Activated CD8-positive, alpha-beta memory T cell treated with anti-CD3 and anti-CD28 coated beads, Interleukin-2, amount 10 ng/mL, durations not matched to agents 7 days and 5 days (primary cell): ENCODE measurements at regions not wholly inside any gene's neighbourhood (a gene's known extent, or its start where the extent isn't known, plus 50 kb on each side); places are given as distances from the start of the nearest gene placed in this dataset.

Source experiments
- ATAC-seq: fragments of 150-1000 bp; cut with Tn5 transposase; one replicate; pipeline ENCODE4 v1.10.0; 2021; ENCODE audit warnings: moderate library complexity
- CTCF ChIA-PET: fragments of 350-600 bp; sonication (Branson Sonifier 250); formaldehyde crosslinking; loops from one replicate; lab custom pipeline; 2021; ENCODE audit warnings: antibody characterized with exemption; lab: Charles Lee
- DNase-seq: peaks from one replicate; pipeline ENCODE4 v3.0.0-alpha.2; 2020
- H3K27ac Mint-ChIP-seq: one replicate; pipeline ENCODE4 v1.8.0; 2021; ENCODE audit warnings: mild to moderate bottlenecking, mixed read lengths
- H3K27me3 Mint-ChIP-seq: one replicate; pipeline ENCODE4 v1.8.0; 2021; ENCODE audit warnings: mixed read lengths
- H3K36me3 Mint-ChIP-seq: one replicate; pipeline ENCODE4 v1.8.0; 2021; ENCODE audit warnings: mild to moderate bottlenecking, mixed read lengths
- H3K4me1 Mint-ChIP-seq: one replicate; pipeline ENCODE4 v1.8.0; 2021; ENCODE audit warnings: mixed read lengths
- H3K4me3 Mint-ChIP-seq: one replicate; pipeline ENCODE4 v1.8.0; 2021; ENCODE audit warnings: mild to moderate bottlenecking, moderate library complexity, mixed read lengths
- H3K9me3 Mint-ChIP-seq: one replicate; pipeline ENCODE4 v1.8.0; 2022; ENCODE audit warnings: low read depth, mixed read lengths

- CTCF ChIA-PET: interaction anchor here (1.6 kb wide), 1 partner anchor 32 kb away, joined by 3 read pairs; no protein-coding TSS in a partner anchor
- Mint-ChIP-seq H3K4me3 (no peak overlapping the region), H3K27ac (no peak overlapping the region), H3K27me3 (peaks cover 7% of the 10 kb centered on the region), H3K9me3 (no peaks in the 10 kb centered on the region), H3K4me1 (no peaks in the 10 kb centered on the region), H3K36me3 (no peaks in the 10 kb centered on the region)
- ATAC-seq (no peak), DNase-seq (no peak)
These were observed 130.8 kb downstream of the ZNF621 start for GRCh38 chr3:40655551-40655950.

GRCh38 chr3:40657623-40658022 is 132.9 kb downstream of the ZNF621 start:
- H3K36me3 Mint-ChIP-seq: no peaks in the 10 kb centered on the region
- no peak for ATAC-seq
- no peak overlapping the region for H3K27ac Mint-ChIP-seq
- H3K9me3 Mint-ChIP-seq: no peaks in the 10 kb centered on the region
- CTCF ChIA-PET: no interaction called here
- no peak for DNase-seq
- peaks cover 15% of the 10 kb centered on the region for H3K27me3 Mint-ChIP-seq
- H3K4me3 Mint-ChIP-seq: no peak overlapping the region
- no peaks in the 10 kb centered on the region for H3K4me1 Mint-ChIP-seq

- Mint-ChIP-seq H3K4me3 (no peak overlapping the region), H3K27me3 (peaks cover 18% of the 10 kb centered on the region), H3K9me3 (no peaks in the 10 kb centered on the region), H3K36me3 (no peaks in the 10 kb centered on the region), H3K27ac (no peak overlapping the region), H3K4me1 (no peaks in the 10 kb centered on the region)
- no peak for DNase-seq
- CTCF ChIA-PET: no interaction called here
- no peak for ATAC-seq
These were observed 133.5 kb downstream of the ZNF621 start for GRCh38 chr3:40658305-40658704.

GRCh38 chr3:40660554-40660953 is 135.8 kb downstream of the ZNF621 start:
- H3K4me3 Mint-ChIP-seq: no peak overlapping the region
- H3K27ac Mint-ChIP-seq: no peak overlapping the region
- no peak for ATAC-seq
- no peak for DNase-seq
- no peaks in the 10 kb centered on the region for H3K4me1 Mint-ChIP-seq
- H3K36me3 Mint-ChIP-seq: no peaks in the 10 kb centered on the region
- no peaks in the 10 kb centered on the region for H3K9me3 Mint-ChIP-seq
- H3K27me3 Mint-ChIP-seq: peaks cover 28% of the 10 kb centered on the region
- CTCF ChIA-PET: no interaction called here

GRCh38 chr3:40661284-40661683 is 136.5 kb downstream of the ZNF621 start:
- DNase-seq (no peak), ATAC-seq (no peak)
- no peak overlapping the region for H3K27ac Mint-ChIP-seq
- no peaks in the 10 kb centered on the region for H3K36me3 Mint-ChIP-seq
- H3K4me3 Mint-ChIP-seq: no peak overlapping the region
- no peaks in the 10 kb centered on the region for H3K9me3 Mint-ChIP-seq
- CTCF ChIA-PET: no interaction called here
- no peaks in the 10 kb centered on the region for H3K4me1 Mint-ChIP-seq
- peaks cover 32% of the 10 kb centered on the region for H3K27me3 Mint-ChIP-seq

- no peaks in the 10 kb centered on the region for H3K4me1 Mint-ChIP-seq
- ATAC-seq: no peak
- peaks cover 27% of the 10 kb centered on the region for H3K27me3 Mint-ChIP-seq
- no peak overlapping the region for H3K4me3 Mint-ChIP-seq
- DNase-seq: no peak
- CTCF ChIA-PET: no interaction called here
- H3K36me3 Mint-ChIP-seq: no peaks in the 10 kb centered on the region
- H3K9me3 Mint-ChIP-seq: no peaks in the 10 kb centered on the region
- no peak overlapping the region for H3K27ac Mint-ChIP-seq
These were observed 138.5 kb downstream of the ZNF621 start for GRCh38 chr3:40663280-40663679.

- CTCF ChIA-PET: no interaction called here
- no peak for DNase-seq
These were observed 144.4 kb downstream of the ZNF621 start for GRCh38 chr3:40669176-40669575.

GRCh38 chr3:40672861-40673260 is 148.1 kb downstream of the ZNF621 start:
- Mint-ChIP-seq H3K4me1 (no peaks in the 10 kb centered on the region), H3K9me3 (no peaks in the 10 kb centered on the region), H3K36me3 (no peaks in the 10 kb centered on the region), H3K27me3 (peaks cover 32% of the 10 kb centered on the region), H3K4me3 (no peak overlapping the region), H3K27ac (no peak overlapping the region)
- ATAC-seq (no peak), DNase-seq (no peak)
- CTCF ChIA-PET: no interaction called here

More at GRCh38 chr3:40669176-40669575, 144.4 kb downstream of the ZNF621 start:
- no peak overlapping the region for H3K27ac Mint-ChIP-seq
- no peak overlapping the region for H3K4me3 Mint-ChIP-seq
- no peaks in the 10 kb centered on the region for H3K4me1 Mint-ChIP-seq
- peaks cover 25% of the 10 kb centered on the region for H3K27me3 Mint-ChIP-seq
- no peak for ATAC-seq
- H3K9me3 Mint-ChIP-seq: no peaks in the 10 kb centered on the region
- H3K36me3 Mint-ChIP-seq: no peaks in the 10 kb centered on the region

GRCh38 chr3:40677321-40677720 is 152.6 kb downstream of the ZNF621 start:
- Mint-ChIP-seq H3K27ac (no peak overlapping the region), H3K9me3 (no peaks in the 10 kb centered on the region), H3K4me3 (no peak overlapping the region), H3K36me3 (no peaks in the 10 kb centered on the region), H3K27me3 (peaks cover 34% of the 10 kb centered on the region), H3K4me1 (no peaks in the 10 kb centered on the region)
- no peak for ATAC-seq
- CTCF ChIA-PET: no interaction called here
- DNase-seq: no peak

GRCh38 chr3:40677749-40678148 is 153.0 kb downstream of the ZNF621 start:
- DNase-seq (no peak), ATAC-seq (no peak)
- no peak overlapping the region for H3K4me3 Mint-ChIP-seq
- no peaks in the 10 kb centered on the region for H3K4me1 Mint-ChIP-seq
- CTCF ChIA-PET: no interaction called here
- H3K27ac Mint-ChIP-seq: no peak overlapping the region
- peaks cover 30% of the 10 kb centered on the region for H3K27me3 Mint-ChIP-seq
- H3K9me3 Mint-ChIP-seq: no peaks in the 10 kb centered on the region
- no peaks in the 10 kb centered on the region for H3K36me3 Mint-ChIP-seq

GRCh38 chr3:40679290-40679689 is 154.5 kb downstream of the ZNF621 start:
- CTCF ChIA-PET: no interaction called here

GRCh38 chr3:40680685-40681657 is 156.2 kb downstream of the ZNF621 start:
- H3K36me3 Mint-ChIP-seq: no peaks in the 10 kb centered on the region
- no peak overlapping the region for H3K4me3 Mint-ChIP-seq
- CTCF ChIA-PET: no interaction called here
- ATAC-seq (no peak), DNase-seq (no peak)
- peaks cover 28% of the 10 kb centered on the region for H3K27me3 Mint-ChIP-seq
- H3K4me1 Mint-ChIP-seq: no peaks in the 10 kb centered on the region
- H3K27ac Mint-ChIP-seq: no peak overlapping the region
- no peaks in the 10 kb centered on the region for H3K9me3 Mint-ChIP-seq

More at GRCh38 chr3:40679290-40679689, 154.5 kb downstream of the ZNF621 start:
- Mint-ChIP-seq H3K36me3 (no peaks in the 10 kb centered on the region), H3K4me1 (no peaks in the 10 kb centered on the region), H3K27me3 (peaks cover 28% of the 10 kb centered on the region), H3K9me3 (no peaks in the 10 kb centered on the region), H3K27ac (no peak overlapping the region), H3K4me3 (no peak overlapping the region)
- ATAC-seq (no peak), DNase-seq (no peak)

GRCh38 chr3:40681658-40682055 is 156.9 kb downstream of the ZNF621 start:
- Mint-ChIP-seq H3K4me3 (no peak overlapping the region), H3K27ac (no peak overlapping the region), H3K36me3 (no peaks in the 10 kb centered on the region), H3K9me3 (no peaks in the 10 kb centered on the region), H3K27me3 (peaks cover 34% of the 10 kb centered on the region), H3K4me1 (no peaks in the 10 kb centered on the region)
- CTCF ChIA-PET: no interaction called here
- DNase-seq (no peak), ATAC-seq (no peak)

- Mint-ChIP-seq H3K36me3 (no peaks in the 10 kb centered on the region), H3K9me3 (no peaks in the 10 kb centered on the region), H3K27me3 (peaks cover 53% of the 10 kb centered on the region), H3K4me3 (no peak overlapping the region), H3K27ac (no peak overlapping the region), H3K4me1 (no peaks in the 10 kb centered on the region)
- CTCF ChIA-PET: interaction anchor here (0.8 kb wide), 1 partner anchor 9 kb away, joined by 4 read pairs; no protein-coding TSS in a partner anchor
- ATAC-seq (no peak), DNase-seq (no peak)
These were observed 165.1 kb downstream of the ZNF621 start for GRCh38 chr3:40689837-40690236.
